BJ (cell line): ENCODE measurements at regions not wholly inside any gene's neighbourhood (a gene's known extent, or its start where the extent isn't known, plus 50 kb on each side); places are given as distances from the start of the nearest gene placed in this dataset.

ENCODE experiments used
- CTCF ChIA-PET: fragments of 350-600 bp; formaldehyde crosslinking; extraction: SDS; loops from one replicate; lab custom pipeline; 2021; ENCODE audit warnings: antibody characterized with exemption, inconsistent platforms; lab: Yijun Ruan, JAX
- POLR2A ChIA-PET: fragments of 300-600 bp; sonication (Branson Sonifier 250); formaldehyde crosslinking; extraction: SDS; loops from one replicate; lab custom pipeline; 2021; ENCODE audit warnings: antibody characterized with exemption; lab: Charles Lee
- DNase-seq: peaks from one replicate; pipeline ENCODE4 v3.0.0-alpha.2; 2011; ENCODE audit warnings: low read depth
- H3K27me3 ChIP-seq: 2 replicates; pipeline ENCODE4 v1.6.0; 2011; ENCODE audit warnings: low read length; ENCODE audit not compliant: control insufficient read depth, insufficient read depth
- H3K36me3 ChIP-seq: 2 replicates; pipeline ENCODE4 v1.5.1; 2011; ENCODE audit warnings: low read length; ENCODE audit not compliant: control insufficient read depth, insufficient read depth
- H3K4me3 ChIP-seq: 2 replicates; pipeline ENCODE4 v1.5.1; 2011; ENCODE audit warnings: low read depth, mild to moderate bottlenecking, control low read depth, low read length
- CTCF ChIP-seq: IDR thresholded peaks from 2 replicates; pipeline ENCODE4 v1.5.1; 2011; ENCODE audit warnings: low read depth, mild to moderate bottlenecking, control low read depth, inconsistent platforms, low read length, moderate library complexity; ENCODE audit not compliant: insufficient read depth

- no peak for TF ChIP-seq CTCF
- H3K27me3 ChIP-seq = peaks cover 4% of the 10 kb centered on the region
- CTCF ChIA-PET = no interaction called here
- DNase-seq = no peak
- POLR2A ChIA-PET = no interaction called here
- no peak overlapping the region for H3K4me3 ChIP-seq
- H3K36me3 ChIP-seq = no peaks in the 10 kb centered on the region
These were observed 55.7 kb upstream of the BHLHE23 start for GRCh38 chr20:63062188-63063140.

DNA sequence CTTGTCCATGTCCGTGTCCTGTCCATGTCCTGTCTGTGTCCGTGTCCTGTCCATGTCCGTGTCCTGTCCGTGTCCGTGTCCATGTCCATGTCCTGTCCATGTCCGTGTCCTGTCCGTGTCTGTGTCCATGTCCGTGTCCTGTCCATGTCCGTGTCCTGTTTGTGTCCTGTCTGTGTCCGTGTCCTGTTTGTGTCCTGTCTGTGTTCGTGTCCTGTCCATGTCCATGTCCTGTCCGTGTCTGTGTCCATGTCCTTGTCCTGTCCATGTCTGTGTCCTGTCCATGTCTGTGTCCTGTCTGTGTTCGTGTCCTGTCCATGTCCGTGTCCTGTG, 55.0 kb upstream of the BHLHE23 start:
- no peak for DNase-seq
- Histone ChIP-seq H3K4me3 (no peak overlapping the region), H3K36me3 (no peaks in the 10 kb centered on the region), H3K27me3 (peaks cover 4% of the 10 kb centered on the region)
- no peak for TF ChIP-seq CTCF
- ChIA-PET POLR2A (no interaction called here), CTCF (no interaction called here)

DNA sequence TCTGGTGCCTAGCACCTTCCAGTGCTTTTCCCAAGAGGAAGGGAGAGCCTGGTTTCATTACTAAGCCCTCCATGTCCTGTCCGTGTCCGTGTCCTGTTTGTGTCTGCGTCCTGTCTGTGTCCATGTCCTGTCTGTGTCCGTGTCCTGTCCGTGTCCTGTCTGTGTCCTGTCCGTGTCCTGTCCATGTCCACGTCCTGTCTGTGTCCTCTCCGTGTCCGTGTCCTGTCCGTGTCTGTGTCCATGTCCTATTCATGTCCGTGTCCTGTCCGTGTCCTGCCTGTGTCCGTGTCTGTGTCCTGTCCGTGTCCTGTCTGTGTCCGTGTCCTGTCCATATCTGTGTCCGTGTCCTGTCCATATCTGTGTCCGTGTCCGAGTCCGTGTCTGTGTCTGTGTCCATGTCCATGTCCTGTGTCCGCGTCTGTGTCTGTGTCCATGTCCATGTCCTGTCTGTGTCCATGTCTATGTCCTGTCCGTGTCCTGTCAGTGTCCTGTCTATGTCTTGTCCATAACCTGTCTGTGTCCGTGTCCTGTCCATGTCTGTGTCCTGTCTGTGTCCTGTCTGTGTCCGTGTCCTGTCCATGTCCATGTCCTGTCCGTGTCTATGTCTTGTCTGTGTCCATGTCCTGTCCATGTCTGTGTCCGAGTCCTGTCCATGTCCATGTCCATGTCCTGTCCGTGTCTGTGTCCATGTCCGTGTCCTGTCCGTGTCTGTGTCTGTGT, 54.4 kb upstream of the BHLHE23 start:
- DNase-seq = no peak
- H3K27me3 ChIP-seq = peaks cover 4% of the 10 kb centered on the region
- ChIA-PET CTCF (no interaction called here), POLR2A (no interaction called here)
- no peak for TF ChIP-seq CTCF
- H3K36me3 ChIP-seq = no peaks in the 10 kb centered on the region
- no peak overlapping the region for H3K4me3 ChIP-seq

DNA sequence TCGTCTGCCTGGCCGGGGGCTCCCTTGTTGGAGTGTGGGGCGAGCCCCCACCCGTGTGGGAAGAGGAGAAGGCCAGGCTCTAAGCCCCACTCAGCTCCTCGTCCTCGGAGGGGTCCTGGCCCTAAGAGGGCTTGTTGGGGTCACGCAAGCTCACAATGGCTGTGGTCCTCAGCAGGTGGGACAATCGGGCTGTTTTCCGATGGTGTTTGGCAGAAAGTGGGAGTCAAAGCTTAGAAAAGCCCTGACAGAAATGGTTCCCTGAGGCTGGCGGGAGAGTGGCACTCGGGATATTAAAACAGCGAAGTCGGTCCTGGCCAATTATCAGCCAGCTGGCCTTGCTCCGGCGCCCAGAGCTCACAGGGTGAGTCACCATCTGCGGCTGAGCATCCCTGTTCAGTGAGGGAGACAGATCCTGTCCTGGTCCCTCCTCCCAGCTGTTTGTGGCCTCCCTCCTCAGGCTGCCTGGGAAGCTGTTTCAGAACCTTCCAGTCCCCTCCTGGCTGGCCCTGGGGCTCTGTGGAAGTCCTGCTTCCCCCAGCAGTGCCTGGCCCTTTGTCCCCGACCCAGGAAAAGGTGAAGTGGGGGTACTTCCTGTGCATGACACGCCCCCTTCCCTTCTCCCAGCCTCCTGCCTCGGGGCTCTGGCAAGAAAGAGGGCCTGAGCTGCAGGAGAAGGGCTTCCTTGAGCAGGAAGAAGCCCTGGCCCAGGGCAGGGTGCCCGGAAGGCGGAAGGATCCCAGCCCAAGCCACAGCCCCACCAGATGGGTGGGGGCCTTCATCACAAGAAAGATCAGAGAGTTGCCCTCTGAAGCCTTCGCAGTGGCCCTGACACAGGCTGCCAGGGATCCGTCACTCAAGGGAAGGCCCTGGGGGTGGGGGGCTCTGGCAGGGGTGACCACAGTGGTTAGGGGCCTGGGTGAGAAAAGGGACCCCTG, 53.6 kb upstream of the BHLHE23 start:
- no peak for DNase-seq
- no peak for TF ChIP-seq CTCF
- H3K4me3 ChIP-seq = no peak overlapping the region
- CTCF ChIA-PET = interaction anchor here (0.6 kb wide), 1 partner anchor 723 kb away, joined by 3 read pairs; no protein-coding TSS in a partner anchor
- POLR2A ChIA-PET = no interaction called here
- H3K27me3 ChIP-seq = peaks cover 4% of the 10 kb centered on the region
- H3K36me3 ChIP-seq = no peaks in the 10 kb centered on the region
